NT2/D1 (cell line): ENCODE measurements at regions not wholly inside any gene's neighbourhood (a gene's known extent, or its start where the extent isn't known, plus 50 kb on each side); places are given as distances from the start of the nearest gene placed in this dataset.

Experiments
- YY1 ChIP-seq: IDR thresholded peaks from 2 replicates; pipeline ENCODE4 v1.6.1; 2011; ENCODE audit not compliant: insufficient read length, insufficient read depth
- ZNF274 ChIP-seq: IDR thresholded peaks from 2 replicates; pipeline ENCODE4 v1.6.1; 2011; ENCODE audit warnings: mild to moderate bottlenecking, low read depth, low read length

- TF ChIP-seq ZNF274 (no peak), YY1 (no peak)
Observed at GRCh38 chr13:106695139-106695538, 127.2 kb upstream of the ARGLU1 start.
